Sciatic nerve (tissue), 2 donors: ENCODE measurements at regions not wholly inside any gene's neighbourhood (a gene's known extent, or its start where the extent isn't known, plus 50 kb on each side); places are given as distances from the start of the nearest gene placed in this dataset.
"Not testable (repeated sequence)": the region's sequence is repeated elsewhere in the genome, so short reads cannot be mapped to it uniquely, and the experiment has no call there.

Source experiments
- ATAC-seq: fragments of 200-7000 bp; cut with Tn5 transposase; one replicate; pipeline ENCODE4 v1.9.1; 2020; ENCODE audit warnings: mild to moderate bottlenecking, moderate library complexity
- DNase-seq: peaks from one replicate; pipeline ENCODE4 v3.0.0-alpha.2; 2020; ENCODE audit warnings: low spot score
- intact Hi-C: fragments of 100-400 bp; cut with DNase I; formaldehyde crosslinking; loops from one replicate; pipeline ENCODE4 v1.14.2; 2022
- donor health status: DM: no; HTN: no; CAD: no.
- donor health status: DM: no; HTN: no; CAD: no.

GRCh38 chr11:71638801-71639519, 56.3 kb upstream of the KRTAP5-11 start:
- ATAC-seq, intact Hi-C loops: not testable (repeated sequence)
- DNase-seq, result peak; percentile 73

- intact Hi-C loops, DNase-seq, ATAC-seq: not testable (repeated sequence)
These were observed 56.8 kb upstream of the KRTAP5-11 start for GRCh38 chr11:71639520-71639849.

- ATAC-seq, intact Hi-C loops: not testable (repeated sequence)
These were observed 57.2 kb upstream of the KRTAP5-11 start for GRCh38 chr11:71639916-71640315.

GRCh38 chr11:71647078-71647477, 64.4 kb upstream of the KRTAP5-11 start:
- ATAC-seq, intact Hi-C loops, DNase-seq: not testable (repeated sequence)

More at GRCh38 chr11:71639916-71640315, 57.2 kb upstream of the KRTAP5-11 start:
- DNase-seq, result not testable (repeated sequence)

- ATAC-seq, DNase-seq, intact Hi-C loops: not testable (repeated sequence)
These were observed 70.3 kb upstream of the KRTAP5-11 start for GRCh38 chr11:71652998-71653397.

GRCh38 chr11:71654423-71654822, 71.7 kb upstream of the KRTAP5-11 start:
- intact Hi-C loops, result not testable (repeated sequence)

GRCh38 chr11:71655041-71655440, 72.4 kb upstream of the KRTAP5-11 start:
- DNase-seq, ATAC-seq, intact Hi-C loops: not testable (repeated sequence)

More at GRCh38 chr11:71654423-71654822, 71.7 kb upstream of the KRTAP5-11 start:
- not testable (repeated sequence) for ATAC-seq, DNase-seq

- DNase-seq, intact Hi-C loops, ATAC-seq: not testable (repeated sequence)
These were observed 73.8 kb upstream of the KRTAP5-11 start for GRCh38 chr11:71656513-71656912.

GRCh38 chr11:71664941-71665340, 82.3 kb upstream of the KRTAP5-11 start:
- intact Hi-C loops, ATAC-seq: not testable (repeated sequence)

GRCh38 chr11:71698110-71698509, 115.4 kb upstream of the KRTAP5-11 start:
- ATAC-seq, DNase-seq, intact Hi-C loops: not testable (repeated sequence)

More at GRCh38 chr11:71664941-71665340, 82.3 kb upstream of the KRTAP5-11 start:
- not testable (repeated sequence) for DNase-seq

- intact Hi-C loops, ATAC-seq, DNase-seq: not testable (repeated sequence)
These were observed 116.3 kb upstream of the KRTAP5-11 start for GRCh38 chr11:71698961-71699360.

- intact Hi-C loops, DNase-seq, ATAC-seq: not testable (repeated sequence)
These were observed 119.0 kb upstream of the KRTAP5-11 start for GRCh38 chr11:71701435-71702291.

- intact Hi-C loops, DNase-seq, ATAC-seq: not testable (repeated sequence)
These were observed 122.5 kb upstream of the KRTAP5-11 start for GRCh38 chr11:71705086-71705737.

GRCh38 chr11:71705738-71706432, 123.2 kb upstream of the KRTAP5-11 start:
- intact Hi-C loops, ATAC-seq, DNase-seq: not testable (repeated sequence)

GRCh38 chr11:71707083-71707482, 124.4 kb upstream of the KRTAP5-11 start:
- intact Hi-C loops, ATAC-seq, DNase-seq: not testable (repeated sequence)

GRCh38 chr11:71709541-71709940, 123.5 kb upstream of the DEFB108B start:
- ATAC-seq, intact Hi-C loops, DNase-seq: not testable (repeated sequence)

GRCh38 chr11:71710171-71710671, 122.8 kb upstream of the DEFB108B start:
- ATAC-seq, DNase-seq: not testable (repeated sequence)

More at GRCh38 chr11:71710171-71710671, 122.8 kb upstream of the DEFB108B start:
- intact Hi-C loops, result not testable (repeated sequence)
